Inflammatory macrophage treated with lipopolysaccharide for 4 hours (primary cell): ENCODE measurements at regions not wholly inside any gene's neighbourhood (a gene's known extent, or its start where the extent isn't known, plus 50 kb on each side); places are given as distances from the start of the nearest gene placed in this dataset.
A peak's percentile ranks its signal among the peaks of the same experiment; 100 is the strongest.

Experiments used
- DNase-seq: peaks from one replicate; pipeline ENCODE4 v3.0.0-alpha.2; 2020

GRCh38 chr10:124346831-124347230 lies 71.9 kb downstream of the OAT start:
- no peak for DNase-seq

GRCh38 chr10:124345521-124345920 lies 73.2 kb downstream of the OAT start:
- DNase-seq: no peak

GRCh38 chr10:124344931-124345330 lies 73.8 kb downstream of the OAT start:
- DNase-seq: no peak

- no peak for DNase-seq
These were observed 74.5 kb downstream of the OAT start for GRCh38 chr10:124344266-124344590.

GRCh38 chr10:124343351-124344265 lies 75.1 kb downstream of the OAT start:
- no peak for DNase-seq

- DNase-seq: no peak
These were observed 75.9 kb downstream of the OAT start for GRCh38 chr10:124342821-124343170.

GRCh38 chr10:124342136-124342820 lies 76.4 kb downstream of the OAT start:
- no peak for DNase-seq

GRCh38 chr10:124341768-124342135 lies 77.0 kb downstream of the OAT start:
- DNase-seq: peak; percentile 83

GRCh38 chr10:124340033-124340760 lies 78.5 kb downstream of the OAT start:
- no peak for DNase-seq

GRCh38 chr10:124339119-124340032 lies 79.3 kb downstream of the OAT start:
- peak; percentile 24 for DNase-seq

GRCh38 chr10:124338276-124338925 lies 80.3 kb downstream of the OAT start:
- no peak for DNase-seq

GRCh38 chr10:124336186-124336585 lies 82.5 kb downstream of the OAT start:
- DNase-seq: no peak

- DNase-seq: no peak
These were observed 84.8 kb downstream of the OAT start for GRCh38 chr10:124333931-124334330.

- peak; percentile 88 for DNase-seq
These were observed 86.3 kb downstream of the OAT start for GRCh38 chr10:124332426-124332825.

GRCh38 chr10:124329941-124330340 lies 88.8 kb downstream of the OAT start:
- DNase-seq: no peak

GRCh38 chr10:124329362-124329761 lies 89.4 kb downstream of the OAT start:
- DNase-seq: no peak

- DNase-seq: no peak
These were observed 90.1 kb downstream of the OAT start for GRCh38 chr10:124328477-124329220.

- no peak for DNase-seq
These were observed 92.6 kb downstream of the OAT start for GRCh38 chr10:124325998-124326636.

GRCh38 chr10:124325633-124325914 lies 93.1 kb downstream of the OAT start:
- DNase-seq: peak; percentile 49

- DNase-seq: no peak
These were observed 93.7 kb downstream of the OAT start for GRCh38 chr10:124324856-124325632.
